ENCODE measurements at regions not wholly inside any gene's neighbourhood (a gene's known extent, or its start where the extent isn't known, plus 50 kb on each side); places are given as distances from the start of the nearest gene placed in this dataset.

GRCh38 chr21:14285147-14285761 is 69.3 kb downstream of the RBM11 start:
- TF ChIP-seq, protein P1, sequence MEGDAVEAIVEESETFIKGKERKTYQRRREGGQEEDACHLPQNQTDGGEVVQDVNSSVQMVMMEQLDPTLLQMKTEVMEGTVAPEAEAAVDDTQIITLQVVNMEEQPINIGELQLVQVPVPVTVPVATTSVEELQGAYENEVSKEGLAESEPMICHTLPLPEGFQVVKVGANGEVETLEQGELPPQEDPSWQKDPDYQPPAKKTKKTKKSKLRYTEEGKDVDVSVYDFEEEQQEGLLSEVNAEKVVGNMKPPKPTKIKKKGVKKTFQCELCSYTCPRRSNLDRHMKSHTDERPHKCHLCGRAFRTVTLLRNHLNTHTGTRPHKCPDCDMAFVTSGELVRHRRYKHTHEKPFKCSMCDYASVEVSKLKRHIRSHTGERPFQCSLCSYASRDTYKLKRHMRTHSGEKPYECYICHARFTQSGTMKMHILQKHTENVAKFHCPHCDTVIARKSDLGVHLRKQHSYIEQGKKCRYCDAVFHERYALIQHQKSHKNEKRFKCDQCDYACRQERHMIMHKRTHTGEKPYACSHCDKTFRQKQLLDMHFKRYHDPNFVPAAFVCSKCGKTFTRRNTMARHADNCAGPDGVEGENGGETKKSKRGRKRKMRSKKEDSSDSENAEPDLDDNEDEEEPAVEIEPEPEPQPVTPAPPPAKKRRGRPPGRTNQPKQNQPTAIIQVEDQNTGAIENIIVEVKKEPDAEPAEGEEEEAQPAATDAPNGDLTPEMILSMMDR (IDR thresholded peaks at IDR 0.05; ENCODE audit: low read depth, low read length, poor library complexity, severe bottlenecking) = no peak
- TF ChIP-seq EZH2phosphoT487 (IDR thresholded peaks at IDR 0.05; ENCODE audit: borderline replicate concordance, low read length) = no peak
